Progenitor cell of endocrine pancreas (in vitro differentiated cells): ENCODE measurements at regions not wholly inside any gene's neighbourhood (a gene's known extent, or its start where the extent isn't known, plus 50 kb on each side); places are given as distances from the start of the nearest gene placed in this dataset.

Experiments used
- DNase-seq: peaks from one replicate; pipeline ENCODE4 v3.0.0; 2021; ENCODE audit warnings: low spot score; ENCODE audit not compliant: unreplicated experiment
- H3K27ac Mint-ChIP-seq: 2 replicates; pipeline ENCODE4 v1.8.0; 2021; ENCODE audit warnings: mild to moderate bottlenecking, moderate library complexity, mixed read lengths
- H3K27me3 Mint-ChIP-seq: 2 replicates; pipeline ENCODE4 v1.8.0; 2021; ENCODE audit warnings: mixed read lengths
- H3K36me3 Mint-ChIP-seq: 2 replicates; pipeline ENCODE4 v1.8.0; 2022; ENCODE audit warnings: mixed read lengths; ENCODE audit not compliant: insufficient read depth
- H3K4me1 Mint-ChIP-seq: 2 replicates; pipeline ENCODE4 v1.8.0; 2021; ENCODE audit warnings: low read depth, mixed read lengths
- H3K4me3 Mint-ChIP-seq: 2 replicates; pipeline ENCODE4 v1.8.0; 2021; ENCODE audit warnings: low read depth, mild to moderate bottlenecking, moderate library complexity, mixed read lengths
- H3K9me3 Mint-ChIP-seq: 2 replicates; pipeline ENCODE4 v1.8.0; 2021; ENCODE audit warnings: low read depth, mixed read lengths
- CTCF ChIP-seq: fragments of 200-600 bp; sonication (generic); IDR thresholded peaks from one replicate; pipeline ENCODE4 v1.5.0; 2021; ENCODE audit warnings: antibody characterized with exemption, mild to moderate bottlenecking; ENCODE audit not compliant: unreplicated experiment

DNA sequence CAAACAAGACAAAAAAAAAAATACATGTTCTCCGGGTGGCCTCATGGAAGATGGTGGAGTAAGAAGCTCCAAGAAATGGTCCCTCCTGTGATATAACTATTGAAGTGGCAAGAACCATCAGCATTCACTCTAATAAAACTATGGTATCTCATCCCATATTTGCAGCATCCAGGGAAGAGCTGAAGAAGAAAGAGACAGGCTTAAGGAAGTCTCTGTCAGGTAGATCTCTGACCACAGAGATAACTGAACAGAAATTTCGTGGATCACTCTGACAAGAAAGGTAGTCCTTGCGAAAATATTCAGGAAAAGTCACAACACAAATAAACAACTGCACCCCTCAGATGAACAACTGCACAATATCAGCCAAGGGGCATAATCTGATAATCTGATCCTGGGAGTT, 54.6 kb upstream of the IGLL5 start:
- Mint-ChIP-seq H3K27ac (no peak overlapping the region), H3K9me3 (peaks cover 4% of the 10 kb centered on the region), H3K27me3 (peaks cover 26% of the 10 kb centered on the region), H3K36me3 (no peaks in the 10 kb centered on the region), H3K4me1 (no peaks in the 10 kb centered on the region), H3K4me3 (no peak overlapping the region)
- no peak for DNase-seq
- no peak for TF ChIP-seq CTCF

DNA sequence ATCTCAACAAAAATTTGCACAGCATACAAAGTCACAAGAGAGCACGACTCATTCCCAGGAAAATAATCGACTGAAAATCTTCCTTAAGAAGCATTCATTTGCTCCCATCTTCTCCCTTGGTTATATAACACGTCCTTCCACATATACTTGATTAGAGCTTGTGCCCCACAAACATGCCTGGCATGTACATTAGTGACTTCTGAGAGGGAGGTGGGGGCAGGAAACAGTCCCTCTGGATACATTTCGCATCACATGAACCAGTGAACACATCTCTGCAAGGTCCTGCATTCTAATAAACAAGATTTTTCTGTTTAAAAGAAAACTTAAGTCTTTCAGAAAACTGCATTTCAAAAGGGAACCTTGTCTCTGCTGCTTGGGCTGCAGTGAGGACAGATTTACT, 54.1 kb upstream of the IGLL5 start:
- no peak overlapping the region for H3K27ac Mint-ChIP-seq
- H3K36me3 Mint-ChIP-seq: no peaks in the 10 kb centered on the region
- peaks cover 4% of the 10 kb centered on the region for H3K9me3 Mint-ChIP-seq
- TF ChIP-seq CTCF: no peak
- H3K4me1 Mint-ChIP-seq: no peaks in the 10 kb centered on the region
- H3K4me3 Mint-ChIP-seq: no peak overlapping the region
- peaks cover 26% of the 10 kb centered on the region for H3K27me3 Mint-ChIP-seq
- DNase-seq: no peak

DNA sequence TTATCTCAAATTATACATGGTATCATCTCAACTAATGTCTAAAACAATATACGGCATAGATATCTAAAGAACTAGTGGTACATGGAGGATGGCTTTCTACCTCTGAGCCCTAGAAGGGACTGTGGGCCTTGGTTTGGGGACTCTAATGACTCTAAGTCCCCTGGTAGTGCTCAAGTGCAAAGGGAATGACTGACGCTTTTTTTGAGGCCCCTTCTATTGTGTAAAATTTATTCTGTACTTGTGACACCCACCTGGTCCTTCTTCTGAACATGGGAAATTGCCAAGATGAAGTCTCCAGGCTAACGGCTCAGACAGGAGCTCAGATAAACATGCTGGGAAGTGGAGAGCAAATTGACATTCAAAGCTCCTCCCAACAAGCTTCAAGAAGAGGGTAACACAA, 53.4 kb upstream of the IGLL5 start:
- no peak overlapping the region for H3K27ac Mint-ChIP-seq
- peaks cover 4% of the 10 kb centered on the region for H3K9me3 Mint-ChIP-seq
- no peaks in the 10 kb centered on the region for H3K36me3 Mint-ChIP-seq
- TF ChIP-seq CTCF: no peak
- DNase-seq: no peak
- H3K27me3 Mint-ChIP-seq: peaks cover 26% of the 10 kb centered on the region
- no peak overlapping the region for H3K4me3 Mint-ChIP-seq
- H3K4me1 Mint-ChIP-seq: no peaks in the 10 kb centered on the region

GRCh38 chr22:22834783-22835182, 52.8 kb upstream of the IGLL5 start:
- Mint-ChIP-seq H3K27me3 (peaks cover 26% of the 10 kb centered on the region), H3K4me1 (no peaks in the 10 kb centered on the region), H3K4me3 (no peak overlapping the region), H3K27ac (no peak overlapping the region), H3K36me3 (no peaks in the 10 kb centered on the region), H3K9me3 (peaks cover 4% of the 10 kb centered on the region)
- DNase-seq: no peak
- no peak for TF ChIP-seq CTCF

GRCh38 chr22:22835242-22835641, 52.4 kb upstream of the IGLL5 start:
- no peaks in the 10 kb centered on the region for H3K4me1 Mint-ChIP-seq
- H3K36me3 Mint-ChIP-seq: no peaks in the 10 kb centered on the region
- no peak for TF ChIP-seq CTCF
- no peak overlapping the region for H3K27ac Mint-ChIP-seq
- H3K27me3 Mint-ChIP-seq: peaks cover 26% of the 10 kb centered on the region
- no peak overlapping the region for H3K4me3 Mint-ChIP-seq
- DNase-seq: no peak
- peaks cover 4% of the 10 kb centered on the region for H3K9me3 Mint-ChIP-seq
